A549 (cell line): ENCODE measurements at regions not wholly inside any gene's neighbourhood (a gene's known extent, or its start where the extent isn't known, plus 50 kb on each side); places are given as distances from the start of the nearest gene placed in this dataset.

Source experiments
- CEBPB ChIP-seq, 2 experiments: fragments of >200 bp in 1 of 2; sonication (Bioruptor Twin) in 1 of 2; formaldehyde crosslinking in 1 of 2; IDR thresholded peaks; 2 replicates each; pipeline ENCODE4 v1.6.1; 2012 to 2016
- JUN ChIP-seq, 2 experiments: fragments of >200 bp; sonication (Bioruptor Twin); formaldehyde crosslinking; IDR thresholded peaks; 2 replicates in 1 of 2; 3 replicates in 1 of 2; pipeline ENCODE4 v1.6.1; 2016 to 2017
- RCOR1 ChIP-seq: fragments of 150-350 bp; IDR thresholded peaks from 2 replicates; pipeline ENCODE4 v1.6.1; 2014; ENCODE audit warnings: antibody characterized with exemption, low read length, low read depth
- RFX5 ChIP-seq: fragments of 450-650 bp; IDR thresholded peaks from 2 replicates; pipeline ENCODE4 v1.7.1; 2014; ENCODE audit warnings: antibody characterized with exemption, mild to moderate bottlenecking, moderate library complexity
- TF ChIP-seq, protein P1 (sequence below): fragments of >200 bp; sonication (Bioruptor Twin); formaldehyde crosslinking; IDR thresholded peaks from 3 replicates; pipeline ENCODE4 v1.5.1; 2016

DNA sequence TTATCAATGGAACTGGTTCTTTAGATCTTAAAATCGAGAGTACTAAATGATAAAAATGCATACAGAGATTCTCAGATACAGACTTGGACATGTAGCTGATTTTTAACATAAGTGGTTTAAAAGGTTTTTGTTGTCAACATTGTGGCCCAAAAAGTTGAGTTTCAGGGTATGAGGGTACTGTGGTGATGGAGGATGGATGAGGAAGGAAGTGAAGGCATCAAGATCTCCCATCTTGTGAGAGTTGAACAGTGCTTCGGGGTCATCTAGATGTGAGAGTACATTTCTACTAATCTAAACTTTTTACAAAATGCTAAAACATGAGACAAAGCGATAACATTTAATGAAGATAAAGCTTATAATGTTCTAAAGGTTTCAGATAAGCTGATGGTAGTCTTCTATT lies 452.6 kb downstream of the PCNX1 start:
- TF ChIP-seq JUN (IDR thresholded peaks at IDR 0.05) (no peak), RFX5 (no peak), CEBPB (IDR thresholded peaks at IDR 0.05) (no peak), RCOR1 (no peak)
- TF ChIP-seq, protein P1, sequence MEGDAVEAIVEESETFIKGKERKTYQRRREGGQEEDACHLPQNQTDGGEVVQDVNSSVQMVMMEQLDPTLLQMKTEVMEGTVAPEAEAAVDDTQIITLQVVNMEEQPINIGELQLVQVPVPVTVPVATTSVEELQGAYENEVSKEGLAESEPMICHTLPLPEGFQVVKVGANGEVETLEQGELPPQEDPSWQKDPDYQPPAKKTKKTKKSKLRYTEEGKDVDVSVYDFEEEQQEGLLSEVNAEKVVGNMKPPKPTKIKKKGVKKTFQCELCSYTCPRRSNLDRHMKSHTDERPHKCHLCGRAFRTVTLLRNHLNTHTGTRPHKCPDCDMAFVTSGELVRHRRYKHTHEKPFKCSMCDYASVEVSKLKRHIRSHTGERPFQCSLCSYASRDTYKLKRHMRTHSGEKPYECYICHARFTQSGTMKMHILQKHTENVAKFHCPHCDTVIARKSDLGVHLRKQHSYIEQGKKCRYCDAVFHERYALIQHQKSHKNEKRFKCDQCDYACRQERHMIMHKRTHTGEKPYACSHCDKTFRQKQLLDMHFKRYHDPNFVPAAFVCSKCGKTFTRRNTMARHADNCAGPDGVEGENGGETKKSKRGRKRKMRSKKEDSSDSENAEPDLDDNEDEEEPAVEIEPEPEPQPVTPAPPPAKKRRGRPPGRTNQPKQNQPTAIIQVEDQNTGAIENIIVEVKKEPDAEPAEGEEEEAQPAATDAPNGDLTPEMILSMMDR = no peak
